Gastrocnemius medialis (tissue), 4 donors: ENCODE measurements at regions not wholly inside any gene's neighbourhood (a gene's known extent, or its start where the extent isn't known, plus 50 kb on each side); places are given as distances from the start of the nearest gene placed in this dataset.

Experiments
- POLR2A ChIP-seq, 2 donors: fragments of 450-650 bp; IDR thresholded peaks; one replicate each; pipeline ENCODE4 v1.6.1; 2017; ENCODE audit warnings: antibody characterized with exemption in 2 of 2, mild to moderate bottlenecking in 2 of 2, moderate library complexity in 2 of 2
- TF ChIP-seq, protein P1 (sequence below), 5 experiments: fragments of 450-650 bp in 3 of 5; fragments of 200-600 bp in 2 of 5; sonication (generic) in 2 of 5; IDR thresholded peaks in 4 of 5; conservative IDR thresholded peaks in 1 of 5; 1 replicate in 4 of 5; 2 replicates in 1 of 5; pipeline ENCODE4 v1.5.1; 2016 to 2019; ENCODE audit warnings: antibody characterized with exemption in 5 of 5, mild to moderate bottlenecking in 3 of 5, moderate library complexity in 3 of 5

DNA sequence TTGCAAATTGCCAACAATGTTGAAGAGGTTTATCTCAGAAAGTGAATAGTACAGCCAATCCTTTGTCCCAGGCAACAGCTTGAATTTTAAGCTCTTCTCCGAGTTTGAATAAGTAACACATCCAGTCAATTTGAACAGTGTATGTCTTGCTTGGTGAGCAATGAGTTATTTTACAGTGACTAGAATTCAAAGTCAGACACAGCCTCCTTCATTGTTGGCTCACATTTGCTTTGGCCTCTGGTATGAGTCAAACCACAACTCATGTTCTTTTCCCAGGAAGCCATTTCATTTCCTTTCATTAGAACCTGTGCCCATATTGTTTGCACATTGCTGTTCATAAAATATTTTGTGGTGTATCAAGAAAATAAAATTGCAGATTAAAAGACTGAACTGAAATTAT, 622.0 kb upstream of the DAB2 start:
- TF ChIP-seq, protein P1, sequence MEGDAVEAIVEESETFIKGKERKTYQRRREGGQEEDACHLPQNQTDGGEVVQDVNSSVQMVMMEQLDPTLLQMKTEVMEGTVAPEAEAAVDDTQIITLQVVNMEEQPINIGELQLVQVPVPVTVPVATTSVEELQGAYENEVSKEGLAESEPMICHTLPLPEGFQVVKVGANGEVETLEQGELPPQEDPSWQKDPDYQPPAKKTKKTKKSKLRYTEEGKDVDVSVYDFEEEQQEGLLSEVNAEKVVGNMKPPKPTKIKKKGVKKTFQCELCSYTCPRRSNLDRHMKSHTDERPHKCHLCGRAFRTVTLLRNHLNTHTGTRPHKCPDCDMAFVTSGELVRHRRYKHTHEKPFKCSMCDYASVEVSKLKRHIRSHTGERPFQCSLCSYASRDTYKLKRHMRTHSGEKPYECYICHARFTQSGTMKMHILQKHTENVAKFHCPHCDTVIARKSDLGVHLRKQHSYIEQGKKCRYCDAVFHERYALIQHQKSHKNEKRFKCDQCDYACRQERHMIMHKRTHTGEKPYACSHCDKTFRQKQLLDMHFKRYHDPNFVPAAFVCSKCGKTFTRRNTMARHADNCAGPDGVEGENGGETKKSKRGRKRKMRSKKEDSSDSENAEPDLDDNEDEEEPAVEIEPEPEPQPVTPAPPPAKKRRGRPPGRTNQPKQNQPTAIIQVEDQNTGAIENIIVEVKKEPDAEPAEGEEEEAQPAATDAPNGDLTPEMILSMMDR (IDR thresholded peaks at IDR 0.05 in 4 of 5, conservative IDR thresholded peaks at IDR 0.05 in 1 of 5) = no peak
- no peak for TF ChIP-seq POLR2A (IDR thresholded peaks at IDR 0.05)
